GM12878 (cell line): ENCODE measurements at regions not wholly inside any gene's neighbourhood (a gene's known extent, or its start where the extent isn't known, plus 50 kb on each side); places are given as distances from the start of the nearest gene placed in this dataset.

Source experiments
- CBX5 ChIP-seq: sonication (generic); IDR thresholded peaks from 2 replicates; pipeline ENCODE4 v1.6.1; 2016; ENCODE audit warnings: low read depth, moderate library complexity, mild to moderate bottlenecking, inconsistent platforms
- CHD4 ChIP-seq: fragments of 200-600 bp; sonication (generic); IDR thresholded peaks from 2 replicates; pipeline ENCODE4 v1.6.1; 2016; ENCODE audit warnings: mild to moderate bottlenecking
- JUNB ChIP-seq: IDR thresholded peaks from 2 replicates; pipeline ENCODE4 v1.6.1; 2016; ENCODE audit warnings: antibody characterized with exemption, mild to moderate bottlenecking
- KLF5 ChIP-seq: fragments of 450-650 bp; IDR thresholded peaks from 2 replicates; pipeline ENCODE4 v1.6.1; 2014; ENCODE audit warnings: mild to moderate bottlenecking; ENCODE audit not compliant: partially characterized antibody
- MTA3 ChIP-seq: IDR thresholded peaks from 2 replicates; pipeline ENCODE4 v1.6.1; 2012; ENCODE audit warnings: low read length, inconsistent platforms, borderline replicate concordance
- NBN ChIP-seq: fragments of 450-650 bp; IDR thresholded peaks from 2 replicates; pipeline ENCODE4 v1.6.1; 2016
- NR2F1 ChIP-seq: fragments of 450-650 bp; conservative IDR thresholded peaks from 2 replicates; pipeline ENCODE4 v1.6.1; 2017; ENCODE audit warnings: mild to moderate bottlenecking
- POU2F2 ChIP-seq: IDR thresholded peaks from 3 replicates; pipeline ENCODE4 v1.6.1; 2011; ENCODE audit warnings: low read depth, mild to moderate bottlenecking, low read length, borderline replicate concordance
- RCOR1 ChIP-seq: conservative IDR thresholded peaks from 2 replicates; pipeline ENCODE4 v1.6.1; 2012; ENCODE audit warnings: low read depth, low read length, improper control_type of control experiment
- SMAD5 ChIP-seq: IDR thresholded peaks from 2 replicates; pipeline ENCODE4 v1.6.1; 2016; ENCODE audit warnings: antibody characterized with exemption, low read depth
- STAT1 ChIP-seq: fragments of 450-650 bp; conservative IDR thresholded peaks from 2 replicates; pipeline ENCODE4 v1.6.1; 2014; ENCODE audit warnings: antibody characterized with exemption, mild to moderate bottlenecking
- TAF1 ChIP-seq: IDR thresholded peaks from 2 replicates; pipeline ENCODE4 v1.6.1; 2011; ENCODE audit warnings: mild to moderate bottlenecking, low read depth, low read length, borderline replicate concordance
- ZBED1 ChIP-seq: IDR thresholded peaks from 2 replicates; pipeline ENCODE4 v1.6.1; 2016; ENCODE audit warnings: borderline replicate concordance
- TF ChIP-seq, protein P1 (sequence below): fragments of 450-650 bp; IDR thresholded peaks from 2 replicates; pipeline ENCODE4 v1.6.1; 2017; ENCODE audit warnings: mild to moderate bottlenecking, moderate library complexity
- TF ChIP-seq, protein P2 (sequence below): IDR thresholded peaks from 2 replicates; pipeline ENCODE4 v1.6.1; 2012; ENCODE audit warnings: low read depth, low read length, improper control_type of control experiment
- TF ChIP-seq, protein P3 (sequence below): IDR thresholded peaks from 2 replicates; pipeline ENCODE4 v1.6.1; 2012; ENCODE audit warnings: low read depth, low read length, improper control_type of control experiment
- TF ChIP-seq, protein P4 (sequence below): fragments of 450-650 bp; IDR thresholded peaks from 2 replicates; pipeline ENCODE4 v1.6.1; 2018; ENCODE audit warnings: borderline replicate concordance, mild to moderate bottlenecking; ENCODE audit not compliant: partially characterized antibody
- TF ChIP-seq, protein P5 (sequence below): fragments of 450-650 bp; IDR thresholded peaks from 2 replicates; pipeline ENCODE4 v1.6.1; 2017; ENCODE audit warnings: low read depth, mild to moderate bottlenecking, moderate library complexity

DNA sequence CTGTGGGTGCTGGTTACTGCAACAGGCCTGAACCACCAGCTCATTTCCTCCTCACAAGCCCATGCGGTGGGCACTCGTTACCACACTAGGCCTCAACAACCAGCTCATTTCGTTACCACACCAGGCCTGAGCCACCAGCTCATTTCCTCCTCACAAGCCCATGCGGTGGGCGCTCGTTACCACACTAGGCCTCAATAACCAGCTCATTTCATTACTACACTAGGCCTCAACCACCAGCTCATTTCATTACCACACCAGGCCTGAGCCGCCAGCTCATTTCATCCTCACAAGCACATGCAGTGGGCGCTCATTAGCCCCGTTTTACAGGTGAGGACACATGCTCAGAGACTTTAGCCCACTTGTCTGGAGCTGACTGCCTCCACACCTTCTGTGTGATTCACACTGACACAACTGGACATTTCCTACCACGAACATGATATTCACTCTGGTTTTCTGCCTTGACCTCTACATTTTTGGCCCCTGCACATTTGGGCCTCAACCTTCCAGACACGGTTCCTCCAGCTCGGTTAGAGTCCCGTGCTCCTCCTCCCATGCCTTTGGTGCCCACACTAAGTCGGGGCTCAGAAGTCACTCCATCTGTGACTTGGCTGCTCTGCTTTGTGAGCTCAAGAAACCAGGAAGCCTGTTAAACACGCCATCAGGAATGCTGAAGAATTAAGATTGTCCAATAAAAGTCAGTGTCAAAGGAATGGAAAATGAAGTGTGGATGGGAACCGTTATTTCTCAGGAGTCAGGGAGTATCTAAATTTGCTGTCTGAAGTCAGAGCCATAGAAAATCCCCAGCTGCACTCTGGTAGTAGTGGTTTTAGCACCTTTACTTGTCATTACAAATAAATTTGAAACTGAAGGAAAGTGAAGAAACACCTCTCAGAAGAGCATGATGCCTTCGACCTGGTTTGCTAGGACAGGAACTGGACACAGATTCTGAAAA, 55.8 kb upstream of the LANCL2 start (continued):
- TF ChIP-seq, protein P1, sequence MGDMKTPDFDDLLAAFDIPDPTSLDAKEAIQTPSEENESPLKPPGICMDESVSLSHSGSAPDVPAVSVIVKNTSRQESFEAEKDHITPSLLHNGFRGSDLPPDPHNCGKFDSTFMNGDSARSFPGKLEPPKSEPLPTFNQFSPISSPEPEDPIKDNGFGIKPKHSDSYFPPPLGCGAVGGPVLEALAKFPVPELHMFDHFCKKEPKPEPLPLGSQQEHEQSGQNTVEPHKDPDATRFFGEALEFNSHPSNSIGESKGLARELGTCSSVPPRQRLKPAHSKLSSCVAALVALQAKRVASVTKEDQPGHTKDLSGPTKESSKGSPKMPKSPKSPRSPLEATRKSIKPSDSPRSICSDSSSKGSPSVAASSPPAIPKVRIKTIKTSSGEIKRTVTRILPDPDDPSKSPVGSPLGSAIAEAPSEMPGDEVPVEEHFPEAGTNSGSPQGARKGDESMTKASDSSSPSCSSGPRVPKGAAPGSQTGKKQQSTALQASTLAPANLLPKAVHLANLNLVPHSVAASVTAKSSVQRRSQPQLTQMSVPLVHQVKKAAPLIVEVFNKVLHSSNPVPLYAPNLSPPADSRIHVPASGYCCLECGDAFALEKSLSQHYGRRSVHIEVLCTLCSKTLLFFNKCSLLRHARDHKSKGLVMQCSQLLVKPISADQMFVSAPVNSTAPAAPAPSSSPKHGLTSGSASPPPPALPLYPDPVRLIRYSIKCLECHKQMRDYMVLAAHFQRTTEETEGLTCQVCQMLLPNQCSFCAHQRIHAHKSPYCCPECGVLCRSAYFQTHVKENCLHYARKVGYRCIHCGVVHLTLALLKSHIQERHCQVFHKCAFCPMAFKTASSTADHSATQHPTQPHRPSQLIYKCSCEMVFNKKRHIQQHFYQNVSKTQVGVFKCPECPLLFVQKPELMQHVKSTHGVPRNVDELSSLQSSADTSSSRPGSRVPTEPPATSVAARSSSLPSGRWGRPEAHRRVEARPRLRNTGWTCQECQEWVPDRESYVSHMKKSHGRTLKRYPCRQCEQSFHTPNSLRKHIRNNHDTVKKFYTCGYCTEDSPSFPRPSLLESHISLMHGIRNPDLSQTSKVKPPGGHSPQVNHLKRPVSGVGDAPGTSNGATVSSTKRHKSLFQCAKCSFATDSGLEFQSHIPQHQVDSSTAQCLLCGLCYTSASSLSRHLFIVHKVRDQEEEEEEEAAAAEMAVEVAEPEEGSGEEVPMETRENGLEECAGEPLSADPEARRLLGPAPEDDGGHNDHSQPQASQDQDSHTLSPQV: no peak
- TF ChIP-seq SMAD5 (no peak), STAT1 (no peak), CBX5 (peak; percentile 69), RCOR1 (0 out of 2 replicates have a peak, but pooled peaks have one; percentile 25), CHD4 (no peak), NR2F1 (peak; percentile 85), ZBED1 (peak; percentile 99; the same call in 1 of the 2 replicates), MTA3 (peak; percentile 99), NBN (peak; percentile 100), TAF1 (no peak), KLF5 (no peak), POU2F2 (peak; percentile 98), JUNB (peak; percentile 98)
- TF ChIP-seq, protein P2, sequence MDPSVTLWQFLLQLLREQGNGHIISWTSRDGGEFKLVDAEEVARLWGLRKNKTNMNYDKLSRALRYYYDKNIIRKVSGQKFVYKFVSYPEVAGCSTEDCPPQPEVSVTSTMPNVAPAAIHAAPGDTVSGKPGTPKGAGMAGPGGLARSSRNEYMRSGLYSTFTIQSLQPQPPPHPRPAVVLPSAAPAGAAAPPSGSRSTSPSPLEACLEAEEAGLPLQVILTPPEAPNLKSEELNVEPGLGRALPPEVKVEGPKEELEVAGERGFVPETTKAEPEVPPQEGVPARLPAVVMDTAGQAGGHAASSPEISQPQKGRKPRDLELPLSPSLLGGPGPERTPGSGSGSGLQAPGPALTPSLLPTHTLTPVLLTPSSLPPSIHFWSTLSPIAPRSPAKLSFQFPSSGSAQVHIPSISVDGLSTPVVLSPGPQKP: no peak
- TF ChIP-seq, protein P3, sequence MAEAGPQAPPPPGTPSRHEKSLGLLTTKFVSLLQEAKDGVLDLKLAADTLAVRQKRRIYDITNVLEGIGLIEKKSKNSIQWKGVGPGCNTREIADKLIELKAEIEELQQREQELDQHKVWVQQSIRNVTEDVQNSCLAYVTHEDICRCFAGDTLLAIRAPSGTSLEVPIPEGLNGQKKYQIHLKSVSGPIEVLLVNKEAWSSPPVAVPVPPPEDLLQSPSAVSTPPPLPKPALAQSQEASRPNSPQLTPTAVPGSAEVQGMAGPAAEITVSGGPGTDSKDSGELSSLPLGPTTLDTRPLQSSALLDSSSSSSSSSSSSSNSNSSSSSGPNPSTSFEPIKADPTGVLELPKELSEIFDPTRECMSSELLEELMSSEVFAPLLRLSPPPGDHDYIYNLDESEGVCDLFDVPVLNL: no peak
- TF ChIP-seq, protein P4, sequence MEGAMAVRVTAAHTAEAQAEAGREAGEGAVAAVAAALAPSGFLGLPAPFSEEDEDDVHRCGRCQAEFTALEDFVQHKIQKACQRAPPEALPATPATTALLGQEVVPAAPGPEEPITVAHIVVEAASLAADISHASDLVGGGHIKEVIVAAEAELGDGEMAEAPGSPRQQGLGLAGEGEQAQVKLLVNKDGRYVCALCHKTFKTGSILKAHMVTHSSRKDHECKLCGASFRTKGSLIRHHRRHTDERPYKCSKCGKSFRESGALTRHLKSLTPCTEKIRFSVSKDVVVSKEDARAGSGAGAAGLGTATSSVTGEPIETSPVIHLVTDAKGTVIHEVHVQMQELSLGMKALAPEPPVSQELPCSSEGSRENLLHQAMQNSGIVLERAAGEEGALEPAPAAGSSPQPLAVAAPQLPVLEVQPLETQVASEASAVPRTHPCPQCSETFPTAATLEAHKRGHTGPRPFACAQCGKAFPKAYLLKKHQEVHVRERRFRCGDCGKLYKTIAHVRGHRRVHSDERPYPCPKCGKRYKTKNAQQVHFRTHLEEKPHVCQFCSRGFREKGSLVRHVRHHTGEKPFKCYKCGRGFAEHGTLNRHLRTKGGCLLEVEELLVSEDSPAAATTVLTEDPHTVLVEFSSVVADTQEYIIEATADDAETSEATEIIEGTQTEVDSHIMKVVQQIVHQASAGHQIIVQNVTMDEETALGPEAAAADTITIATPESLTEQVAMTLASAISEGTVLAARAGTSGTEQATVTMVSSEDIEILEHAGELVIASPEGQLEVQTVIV: no peak
- TF ChIP-seq, protein P5, sequence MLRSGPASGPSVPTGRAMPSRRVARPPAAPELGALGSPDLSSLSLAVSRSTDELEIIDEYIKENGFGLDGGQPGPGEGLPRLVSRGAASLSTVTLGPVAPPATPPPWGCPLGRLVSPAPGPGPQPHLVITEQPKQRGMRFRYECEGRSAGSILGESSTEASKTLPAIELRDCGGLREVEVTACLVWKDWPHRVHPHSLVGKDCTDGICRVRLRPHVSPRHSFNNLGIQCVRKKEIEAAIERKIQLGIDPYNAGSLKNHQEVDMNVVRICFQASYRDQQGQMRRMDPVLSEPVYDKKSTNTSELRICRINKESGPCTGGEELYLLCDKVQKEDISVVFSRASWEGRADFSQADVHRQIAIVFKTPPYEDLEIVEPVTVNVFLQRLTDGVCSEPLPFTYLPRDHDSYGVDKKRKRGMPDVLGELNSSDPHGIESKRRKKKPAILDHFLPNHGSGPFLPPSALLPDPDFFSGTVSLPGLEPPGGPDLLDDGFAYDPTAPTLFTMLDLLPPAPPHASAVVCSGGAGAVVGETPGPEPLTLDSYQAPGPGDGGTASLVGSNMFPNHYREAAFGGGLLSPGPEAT: peak; percentile 88
